ENCODE measurements at regions not wholly inside any gene's neighbourhood (a gene's known extent, or its start where the extent isn't known, plus 50 kb on each side); places are given as distances from the start of the nearest gene placed in this dataset.

GRCh38 chr3:20422391-20422790, 236.4 kb upstream of the SGO1 start:
- H3K4me1 ChIP-seq (ENCODE audit: insufficient read depth, low read length) = no peaks in the 10 kb centered on the region
- no peak overlapping the region for H2BK5ac ChIP-seq (ENCODE audit: insufficient read length, low read length)
- H4K8ac ChIP-seq (replicated peaks; ENCODE audit: insufficient read length, low read depth, low read length) = no peak overlapping the region
- H2AFZ ChIP-seq (ENCODE audit: low read length) = no peak overlapping the region
- H3K23ac ChIP-seq (ENCODE audit: insufficient read length, low read depth, low read length) = no peak overlapping the region
- no peak overlapping the region for H3T11ph ChIP-seq (ENCODE audit: low read length)
- DNase-seq = no peak
- no peaks in the 10 kb centered on the region for H3K4me1 Mint-ChIP-seq
- H3K23me2 ChIP-seq (ENCODE audit: insufficient read length, low read depth, low read length, poor library complexity, severe bottlenecking) = no peaks in the 10 kb centered on the region
- no peak overlapping the region for H2BK120ac ChIP-seq (ENCODE audit: low read depth, low read length, poor library complexity, severe bottlenecking)
- H3K79me2 ChIP-seq (ENCODE audit: insufficient read depth, low read length) = no peaks in the 10 kb centered on the region
- H3K9me3 Mint-ChIP-seq = peaks cover 9 to 12% of the 10 kb centered on the region in 2 experiments
- H3K14ac ChIP-seq (ENCODE audit: insufficient read depth, low read length) = no peak overlapping the region
- H3K4me2 ChIP-seq (ENCODE audit: insufficient read depth, insufficient read length, low read length) = no peak overlapping the region
- H3K27me3 ChIP-seq (ENCODE audit: insufficient read depth, low read length) = no peaks in the 10 kb centered on the region
- no peak overlapping the region for H2BK12ac ChIP-seq (ENCODE audit: insufficient read length, low read depth, low read length)
- no peak overlapping the region for H2BK20ac ChIP-seq (ENCODE audit: low read depth, low read length, poor library complexity, severe bottlenecking)
- no peaks in the 10 kb centered on the region for H3K27me3 Mint-ChIP-seq (ENCODE audit: low read depth)
- H3K9me3 ChIP-seq (ENCODE audit: control insufficient read depth, low read depth, low read length) = no peaks in the 10 kb centered on the region
- WGBS (ENCODE audit: extremely low coverage, insufficient read length, low lambda C conversion rate) = no CpG with 5 or more reads among the region's 2 CpGs
- no peak overlapping the region for H3K18ac ChIP-seq (ENCODE audit: insufficient read length, low read depth, low read length)
- no peaks in the 10 kb centered on the region for H3K79me1 ChIP-seq (ENCODE audit: insufficient read depth, low read depth, low read length, poor library complexity, severe bottlenecking)
- no peak overlapping the region for H4K91ac ChIP-seq (ENCODE audit: insufficient read length, low read depth, low read length)
- no peaks in the 10 kb centered on the region for H4K20me1 ChIP-seq (ENCODE audit: control insufficient read depth, insufficient read depth, insufficient read length)
- H3K56ac ChIP-seq (ENCODE audit: insufficient read length, low read depth, low read length) = no peak overlapping the region
- H3K36me3 Mint-ChIP-seq (ENCODE audit: insufficient read depth in 1 of 3, low read depth in 3 of 3) = no peaks in the 10 kb centered on the region
- no peak overlapping the region for H3K4ac ChIP-seq (ENCODE audit: low read depth, low read length)
- no peak for TF ChIP-seq CTCF (conservative IDR thresholded peaks at IDR 0.05)
- H3K9ac ChIP-seq (ENCODE audit: extremely low read depth, insufficient read length, low read length) = no peak overlapping the region
- no peak overlapping the region for H4K5ac ChIP-seq (ENCODE audit: insufficient read length, low read depth, low read length)
- H3K27ac ChIP-seq (ENCODE audit: insufficient read length, low read depth, low read length) = no peak overlapping the region
- no peak overlapping the region for H3K4me3 Mint-ChIP-seq
- no peak overlapping the region for H2AK5ac ChIP-seq (ENCODE audit: insufficient read length, low read length)
- no peak overlapping the region for H2BK15ac ChIP-seq (ENCODE audit: low read depth, low read length)
- no peak overlapping the region; a peak in 1 of 7 replicates for H3K27ac Mint-ChIP-seq

Data from H9 (cell line).